ENCODE measurements at regions not wholly inside any gene's neighbourhood (a gene's known extent, or its start where the extent isn't known, plus 50 kb on each side); places are given as distances from the start of the nearest gene placed in this dataset.
"Not testable (repeated sequence)": the region's sequence is repeated elsewhere in the genome, so short reads cannot be mapped to it uniquely, and the experiment has no call there.

GRCh38 chr6:85726206-85726605, 83.5 kb upstream of the SYNCRIP start:
- H3K9me3 Mint-ChIP-seq = no peaks in the 10 kb centered on the region
- H3K27ac ChIP-seq (ENCODE audit: low read length) = no peak overlapping the region
- H3K27me3 ChIP-seq (replicated peaks in 1 of 2; ENCODE audit: control insufficient read depth in 2 of 2, extremely low read depth in 1 of 2, insufficient read depth in 2 of 2, low read length in 1 of 2) = no peaks in the 10 kb centered on the region
- no peaks in the 10 kb centered on the region for H3K36me3 Mint-ChIP-seq
- H3K4me3 Mint-ChIP-seq = no peak overlapping the region
- H3K36me3 ChIP-seq (ENCODE audit: control insufficient read depth in 2 of 2, extremely low read depth in 1 of 2, insufficient read depth in 1 of 2, low read length in 1 of 2) = no peaks in the 10 kb centered on the region
- ChIA-PET POLR2A (interaction anchor here in 1 of 2 donors (0.7 kb wide), 1 partner anchor 131 kb away, joined by 3 read pairs; no protein-coding TSS in a partner anchor), CTCF (no interaction called here)
- no peak overlapping the region for H3K4me3 ChIP-seq (ENCODE audit: control insufficient read depth in 1 of 2, extremely low read depth in 1 of 2, low read length in 1 of 2)
- H3K4me1 ChIP-seq (ENCODE audit: control insufficient read depth in 1 of 2, extremely low read depth in 1 of 2, insufficient read depth in 2 of 2, low read length in 2 of 2) = no peaks in the 10 kb centered on the region
- no peak for DNase-seq
- no peaks in the 10 kb centered on the region for H3K9me3 ChIP-seq
- no peak for ATAC-seq (replicated peaks in 1 of 4)
- H3K27ac Mint-ChIP-seq = no peak overlapping the region
- H3K27me3 Mint-ChIP-seq = peaks cover 2 to 4% of the 10 kb centered on the region in 2 donors
- H3K4me1 Mint-ChIP-seq = no peaks in the 10 kb centered on the region

- DNase-seq (no peak), ATAC-seq (replicated peaks in 1 of 4) (no peak)
- Mint-ChIP-seq H3K27ac (no peak overlapping the region), H3K27me3 (peaks cover 6 to 9% of the 10 kb centered on the region in 2 donors), H3K4me3 (no peak overlapping the region), H3K4me1 (peaks cover 0 to 2% (median 1%) of the 10 kb centered on the region in 3 donors), H3K36me3 (no peaks in the 10 kb centered on the region), H3K9me3 (peaks cover 0 to 4% (median 3%) of the 10 kb centered on the region in 3 donors)
- CTCF ChIA-PET = no interaction called here
- Histone ChIP-seq H3K36me3 (ENCODE audit: control insufficient read depth in 2 of 2, extremely low read depth in 1 of 2, insufficient read depth in 1 of 2, low read length in 1 of 2) (no peaks in the 10 kb centered on the region), H3K9me3 (no peaks in the 10 kb centered on the region), H3K27ac (ENCODE audit: low read length) (no peak overlapping the region), H3K4me1 (ENCODE audit: control insufficient read depth in 1 of 2, extremely low read depth in 1 of 2, insufficient read depth in 2 of 2, low read length in 2 of 2) (no peaks in the 10 kb centered on the region), H3K27me3 (replicated peaks in 1 of 2; ENCODE audit: control insufficient read depth in 2 of 2, extremely low read depth in 1 of 2, insufficient read depth in 2 of 2, low read length in 1 of 2) (peaks cover 0 to 2% of the 10 kb centered on the region in 2 experiments), H3K4me3 (ENCODE audit: control insufficient read depth in 1 of 2, extremely low read depth in 1 of 2, low read length in 1 of 2) (no peak overlapping the region)
- POLR2A ChIA-PET = no interaction called here
Measured at GRCh38 chr6:85715797-85716196, 73.1 kb upstream of the SYNCRIP start.

GRCh38 chr6:85714893-85715530, 72.3 kb upstream of the SYNCRIP start:
- no peak overlapping the region for H3K27ac ChIP-seq (ENCODE audit: low read length)
- H3K27me3 ChIP-seq (replicated peaks in 1 of 2; ENCODE audit: control insufficient read depth in 2 of 2, extremely low read depth in 1 of 2, insufficient read depth in 2 of 2, low read length in 1 of 2) = peaks cover 0 to 2% of the 10 kb centered on the region in 2 experiments
- CTCF ChIA-PET = no interaction called here
- POLR2A ChIA-PET = no interaction called here
- 86% methylated on average over 8 of the region's 9 CpGs for WGBS (ENCODE audit: insufficient coverage)
- no peaks in the 10 kb centered on the region for H3K9me3 ChIP-seq
- H3K4me1 Mint-ChIP-seq = no peaks in the 10 kb centered on the region
- no peak overlapping the region for H3K4me3 Mint-ChIP-seq
- DNase-seq = no peak
- H3K36me3 ChIP-seq (ENCODE audit: control insufficient read depth in 2 of 2, extremely low read depth in 1 of 2, insufficient read depth in 1 of 2, low read length in 1 of 2) = no peaks in the 10 kb centered on the region
- no peak for ATAC-seq (replicated peaks in 1 of 4)
- peaks cover 0 to 11% (median 3%) of the 10 kb centered on the region in 3 donors for H3K9me3 Mint-ChIP-seq
- no peak overlapping the region for H3K27ac Mint-ChIP-seq
- H3K36me3 Mint-ChIP-seq = no peaks in the 10 kb centered on the region
- no peak overlapping the region for H3K4me3 ChIP-seq (ENCODE audit: control insufficient read depth in 1 of 2, extremely low read depth in 1 of 2, low read length in 1 of 2)
- H3K27me3 Mint-ChIP-seq = peaks cover 6 to 9% of the 10 kb centered on the region in 2 donors
- no peaks in the 10 kb centered on the region for H3K4me1 ChIP-seq (ENCODE audit: control insufficient read depth in 1 of 2, extremely low read depth in 1 of 2, insufficient read depth in 2 of 2, low read length in 2 of 2)

GRCh38 chr6:85712346-85712745, 69.7 kb upstream of the SYNCRIP start:
- no CpG with 5 or more reads among the region's 2 CpGs for WGBS (ENCODE audit: insufficient coverage)
- H3K36me3 ChIP-seq (ENCODE audit: control insufficient read depth in 2 of 2, extremely low read depth in 1 of 2, insufficient read depth in 1 of 2, low read length in 1 of 2) = no peaks in the 10 kb centered on the region
- H3K27me3 ChIP-seq (replicated peaks in 1 of 2; ENCODE audit: control insufficient read depth in 2 of 2, extremely low read depth in 1 of 2, insufficient read depth in 2 of 2, low read length in 1 of 2) = peaks cover 0 to 2% of the 10 kb centered on the region in 2 experiments
- no peaks in the 10 kb centered on the region for H3K4me1 Mint-ChIP-seq
- peaks cover 0 to 17% (median 3%) of the 10 kb centered on the region in 3 donors for H3K9me3 Mint-ChIP-seq
- no peak for DNase-seq
- POLR2A ChIA-PET = no interaction called here
- H3K27ac ChIP-seq (ENCODE audit: low read length) = no peak overlapping the region
- H3K36me3 Mint-ChIP-seq = no peaks in the 10 kb centered on the region
- peaks cover 6 to 7% of the 10 kb centered on the region in 2 donors for H3K27me3 Mint-ChIP-seq
- H3K4me1 ChIP-seq (ENCODE audit: control insufficient read depth in 1 of 2, extremely low read depth in 1 of 2, insufficient read depth in 2 of 2, low read length in 2 of 2) = no peaks in the 10 kb centered on the region
- no peaks in the 10 kb centered on the region for H3K9me3 ChIP-seq
- no peak for ATAC-seq (replicated peaks in 1 of 4)
- H3K4me3 ChIP-seq (ENCODE audit: control insufficient read depth in 1 of 2, extremely low read depth in 1 of 2, low read length in 1 of 2) = no peak overlapping the region
- H3K4me3 Mint-ChIP-seq = no peak overlapping the region
- CTCF ChIA-PET = no interaction called here
- H3K27ac Mint-ChIP-seq = no peak overlapping the region

- H3K4me3 Mint-ChIP-seq, DNase-seq: not testable (repeated sequence)
Measured at GRCh38 chr6:85707515-85708145, 64.9 kb upstream of the SYNCRIP start.

GRCh38 chr6:85706272-85706671, 63.6 kb upstream of the SYNCRIP start:
- CTCF ChIA-PET = no interaction called here
- Mint-ChIP-seq H3K27ac (no peak overlapping the region), H3K36me3 (no peaks in the 10 kb centered on the region), H3K4me3 (no peak overlapping the region), H3K4me1 (no peaks in the 10 kb centered on the region), H3K9me3 (peaks cover 0 to 12% (median 0%) of the 10 kb centered on the region in 3 donors), H3K27me3 (no peaks in the 10 kb centered on the region)
- DNase-seq = no peak
- no peak for ATAC-seq (replicated peaks in 1 of 4)
- Histone ChIP-seq H3K9me3 (no peaks in the 10 kb centered on the region), H3K27ac (ENCODE audit: low read length) (no peak overlapping the region), H3K27me3 (replicated peaks in 1 of 2; ENCODE audit: control insufficient read depth in 2 of 2, extremely low read depth in 1 of 2, insufficient read depth in 2 of 2, low read length in 1 of 2) (peaks cover 0 to 8% of the 10 kb centered on the region in 2 experiments), H3K4me1 (ENCODE audit: control insufficient read depth in 1 of 2, extremely low read depth in 1 of 2, insufficient read depth in 2 of 2, low read length in 2 of 2) (no peaks in the 10 kb centered on the region), H3K36me3 (ENCODE audit: control insufficient read depth in 2 of 2, extremely low read depth in 1 of 2, insufficient read depth in 1 of 2, low read length in 1 of 2) (no peaks in the 10 kb centered on the region), H3K4me3 (ENCODE audit: control insufficient read depth in 1 of 2, extremely low read depth in 1 of 2, low read length in 1 of 2) (no peak overlapping the region)
- WGBS (ENCODE audit: insufficient coverage) = 75% methylated on average over 2 of the region's 3 CpGs
- POLR2A ChIA-PET = no interaction called here

More at GRCh38 chr6:85707515-85708145, 64.9 kb upstream of the SYNCRIP start:
- peaks cover 0 to 10% of the 10 kb centered on the region in 2 experiments for H3K27me3 ChIP-seq (replicated peaks in 1 of 2; ENCODE audit: control insufficient read depth in 2 of 2, extremely low read depth in 1 of 2, insufficient read depth in 2 of 2, low read length in 1 of 2)
- H3K36me3 Mint-ChIP-seq; H3K4me3 ChIP-seq (ENCODE audit: control insufficient read depth in 1 of 2, extremely low read depth in 1 of 2, low read length in 1 of 2); H3K27me3 Mint-ChIP-seq; POLR2A ChIA-PET; H3K9me3 ChIP-seq; H3K36me3 ChIP-seq (ENCODE audit: control insufficient read depth in 2 of 2, extremely low read depth in 1 of 2, insufficient read depth in 1 of 2, low read length in 1 of 2); H3K4me1 ChIP-seq (ENCODE audit: control insufficient read depth in 1 of 2, extremely low read depth in 1 of 2, insufficient read depth in 2 of 2, low read length in 2 of 2); ATAC-seq (replicated peaks in 1 of 4); H3K27ac Mint-ChIP-seq; H3K27ac ChIP-seq (ENCODE audit: low read length); H3K4me1 Mint-ChIP-seq: not testable (repeated sequence)
- CTCF ChIA-PET = interaction anchor here in 1 of 2 donors (0.7 kb wide), 1 partner anchor 122 kb away, joined by 4 read pairs; no protein-coding TSS in a partner anchor
- H3K9me3 Mint-ChIP-seq = peaks cover 0 to 12% (median 0%) of the 10 kb centered on the region in 3 donors
- WGBS (ENCODE audit: insufficient coverage) = no CpG with 5 or more reads among the region's 1 CpG
